HL-60 (cell line): ENCODE measurements at regions not wholly inside any gene's neighbourhood (a gene's known extent, or its start where the extent isn't known, plus 50 kb on each side); places are given as distances from the start of the nearest gene placed in this dataset.

Experiments used
- DNase-seq, 2 experiments: peaks; one replicate each; pipeline ENCODE4 v3.0.0-alpha.2; 2010 to 2020; ENCODE audit warnings: low read depth in 1 of 2, low spot score in 1 of 2
- H3K27ac ChIP-seq: fragments of 250-450 bp; sonication (Bioruptor Pico); replicated peaks from 2 replicates; pipeline ENCODE4 v1.5.1; 2020; ENCODE audit warnings: mild to moderate bottlenecking, moderate library complexity
- H3K27me3 ChIP-seq: fragments of 250-450 bp; sonication (Bioruptor Pico); 2 replicates; pipeline ENCODE4 v1.5.1; 2021; ENCODE audit warnings: mild to moderate bottlenecking, moderate library complexity; ENCODE audit not compliant: insufficient read depth, poor library complexity, severe bottlenecking
- H3K4me3 ChIP-seq: replicated peaks from 2 replicates; pipeline ENCODE4 v1.5.1; 2011; ENCODE audit warnings: mild to moderate bottlenecking, control low read depth, low read length; ENCODE audit not compliant: insufficient read depth
- CTCF ChIP-seq: IDR thresholded peaks from one replicate; pipeline ENCODE4 v1.5.1; 2011; ENCODE audit warnings: low read length, control low read depth, inconsistent platforms; ENCODE audit not compliant: insufficient read depth
- GABPA ChIP-seq: IDR thresholded peaks from 2 replicates; pipeline ENCODE4 v1.6.1; 2012; ENCODE audit warnings: low read depth
- POLR2AphosphoS5 ChIP-seq: IDR thresholded peaks from 2 replicates; pipeline ENCODE4 v1.6.1; 2012; ENCODE audit warnings: low read depth
- REST ChIP-seq: IDR thresholded peaks from 2 replicates; pipeline ENCODE4 v1.6.1; 2012; ENCODE audit warnings: low read depth; ENCODE audit not compliant: insufficient replicate concordance
- SPI1 ChIP-seq: IDR thresholded peaks from 2 replicates; pipeline ENCODE4 v1.6.1; 2012; ENCODE audit warnings: low read depth, mild to moderate bottlenecking, borderline replicate concordance

DNA sequence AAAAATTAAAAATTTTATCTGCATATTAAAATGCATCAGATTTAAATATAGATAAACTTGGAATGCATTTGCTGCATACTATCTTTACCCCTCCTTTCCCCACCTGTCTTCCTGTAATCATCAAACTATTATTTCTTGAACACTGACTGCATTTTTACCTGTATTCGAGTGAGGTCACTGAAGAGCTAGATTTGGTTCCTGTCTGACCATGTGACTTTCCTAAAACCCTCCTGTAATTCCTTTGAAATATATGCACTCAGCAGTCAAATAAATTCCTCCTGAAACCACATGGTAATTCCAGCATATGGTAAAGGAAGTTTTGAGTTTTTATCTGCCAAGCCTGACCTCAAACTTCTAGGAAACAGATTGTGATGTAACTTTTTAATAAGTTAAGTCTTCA is 445.6 kb upstream of the FRG2C start:
- DNase-seq, result no peak
- no peak overlapping the region for H3K4me3 ChIP-seq
- H3K27me3 ChIP-seq, result no peaks in the 10 kb centered on the region
- TF ChIP-seq CTCF (no peak), SPI1 (no peak), GABPA (no peak), POLR2AphosphoS5 (no peak), REST (no peak)
- H3K27ac ChIP-seq, result no peak overlapping the region

DNA sequence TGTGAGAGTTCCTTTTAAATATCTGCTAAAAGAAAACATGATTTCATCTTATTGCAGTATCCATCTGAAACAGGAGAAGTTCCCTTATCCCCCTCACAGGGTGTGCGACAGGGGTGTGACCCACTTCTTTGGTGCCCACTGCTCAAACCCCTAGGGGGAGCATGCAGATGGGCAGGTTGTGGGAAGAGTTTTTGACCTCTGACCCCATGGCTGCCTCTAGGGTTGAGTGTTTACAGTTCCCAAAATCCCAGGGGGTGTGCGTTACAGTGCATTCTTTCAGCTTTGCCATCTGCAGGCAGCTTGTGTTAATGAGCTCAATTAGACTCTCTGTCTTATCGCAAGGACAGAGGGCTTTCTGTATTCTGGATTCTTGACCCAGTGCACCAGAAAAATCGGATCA is 443.2 kb upstream of the FRG2C start:
- no peaks in the 10 kb centered on the region for H3K27me3 ChIP-seq
- no peak overlapping the region for H3K27ac ChIP-seq
- H3K4me3 ChIP-seq, result no peak overlapping the region
- TF ChIP-seq SPI1 (no peak), POLR2AphosphoS5 (no peak)
- DNase-seq, result no peak

- DNase-seq, result no peak
- Histone ChIP-seq H3K27ac (no peak overlapping the region), H3K4me3 (no peak overlapping the region), H3K27me3 (no peaks in the 10 kb centered on the region)
- TF ChIP-seq GABPA (no peak), POLR2AphosphoS5 (no peak), SPI1 (no peak)
Observed at GRCh38 chr3:75224412-75224811, 439.7 kb upstream of the FRG2C start.

DNA sequence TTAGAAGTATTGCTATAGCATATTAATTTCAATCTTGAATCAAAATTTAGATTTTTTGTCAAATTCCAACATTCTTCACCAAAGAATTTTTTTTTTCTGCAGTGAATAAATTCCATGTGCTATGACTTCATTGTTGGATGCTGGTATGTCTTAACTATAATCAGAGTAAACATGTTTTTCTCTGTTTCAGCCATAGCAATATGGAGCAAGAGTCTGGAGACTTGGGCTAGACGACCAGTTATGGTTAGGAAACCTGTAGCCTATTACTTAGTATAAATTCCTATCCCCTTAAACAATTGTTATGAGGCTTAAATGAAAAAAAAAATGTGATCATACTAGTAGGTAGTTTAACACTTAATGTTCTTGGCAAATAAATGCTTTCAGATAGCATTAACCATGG is 431.9 kb upstream of the FRG2C start:
- no peak for TF ChIP-seq REST
- TF ChIP-seq SPI1, result no peak
- no peak for TF ChIP-seq POLR2AphosphoS5
- Histone ChIP-seq H3K27me3 (no peaks in the 10 kb centered on the region), H3K4me3 (no peak overlapping the region), H3K27ac (no peak overlapping the region)
- DNase-seq, result no peak

GRCh38 chr3:75235631-75236030 is 428.5 kb upstream of the FRG2C start:
- Histone ChIP-seq H3K27ac (no peak overlapping the region), H3K27me3 (no peaks in the 10 kb centered on the region), H3K4me3 (no peak overlapping the region)
- TF ChIP-seq CTCF (no peak), POLR2AphosphoS5 (no peak), REST (no peak), SPI1 (no peak), GABPA (no peak)
- no peak for DNase-seq
